ENCODE measurements at regions not wholly inside any gene's neighbourhood (a gene's known extent, or its start where the extent isn't known, plus 50 kb on each side); places are given as distances from the start of the nearest gene placed in this dataset.
"Not testable (repeated sequence)": the region's sequence is repeated elsewhere in the genome, so short reads cannot be mapped to it uniquely, and the experiment has no call there.

GRCh38 chr6:156599978-156600590 is 177.1 kb upstream of the ARID1B start:
- no peak for DNase-seq

GRCh38 chr6:156599366-156599765 is 177.8 kb upstream of the ARID1B start:
- DNase-seq: no peak

- DNase-seq: no peak
Measured at GRCh38 chr6:156598855-156599180, 178.4 kb upstream of the ARID1B start.

- no peak for DNase-seq
Measured at GRCh38 chr6:156598071-156598854, 178.9 kb upstream of the ARID1B start.

- no peak for DNase-seq
Measured at GRCh38 chr6:156597095-156597494, 180.1 kb upstream of the ARID1B start.

- DNase-seq: no peak
Measured at GRCh38 chr6:156595476-156595875, 181.7 kb upstream of the ARID1B start.

- no peak for DNase-seq
Measured at GRCh38 chr6:156593893-156594292, 183.3 kb upstream of the ARID1B start.

- no peak for DNase-seq
Measured at GRCh38 chr6:156593127-156593526, 184.1 kb upstream of the ARID1B start.

- no peak for DNase-seq
Measured at GRCh38 chr6:156590482-156590881, 186.7 kb upstream of the ARID1B start.

GRCh38 chr6:156589281-156589680 is 187.9 kb upstream of the ARID1B start:
- DNase-seq: no peak

GRCh38 chr6:156587751-156588301 is 189.4 kb upstream of the ARID1B start:
- no peak for DNase-seq

GRCh38 chr6:156587071-156587470 is 190.1 kb upstream of the ARID1B start:
- no peak for DNase-seq

GRCh38 chr6:156585859-156586258 is 191.3 kb upstream of the ARID1B start:
- no peak for DNase-seq

- DNase-seq: not testable (repeated sequence)
Measured at GRCh38 chr6:156584121-156584520, 193.1 kb upstream of the ARID1B start.

GRCh38 chr6:156583083-156583482 is 194.1 kb upstream of the ARID1B start:
- no peak for DNase-seq

GRCh38 chr6:156582509-156582992 is 194.6 kb upstream of the ARID1B start:
- DNase-seq: no peak

GRCh38 chr6:156579564-156579963 is 197.6 kb upstream of the ARID1B start:
- DNase-seq: no peak

- no peak for DNase-seq
Measured at GRCh38 chr6:156577749-156578148, 199.4 kb upstream of the ARID1B start.

GRCh38 chr6:156575361-156575760 is 201.8 kb upstream of the ARID1B start:
- DNase-seq: no peak

GRCh38 chr6:156564807-156565149 is 212.4 kb upstream of the ARID1B start:
- no peak for DNase-seq

- DNase-seq: peak; percentile 45
Measured at GRCh38 chr6:156564127-156564806, 212.9 kb upstream of the ARID1B start.

- no peak for DNase-seq
Measured at GRCh38 chr6:156563714-156564113, 213.5 kb upstream of the ARID1B start.

- no peak for DNase-seq
Measured at GRCh38 chr6:156562636-156563035, 214.5 kb upstream of the ARID1B start.

GRCh38 chr6:156562019-156562418 is 215.2 kb upstream of the ARID1B start:
- no peak for DNase-seq

All from NK-92 treated with Interleukin-12 subunit alpha and Interleukin-12 subunit beta, amount 100 ng/mL, for 24 hours (cell line).